K562 (cell line): ENCODE measurements at regions not wholly inside any gene's neighbourhood (a gene's known extent, or its start where the extent isn't known, plus 50 kb on each side); places are given as distances from the start of the nearest gene placed in this dataset.
A peak's percentile ranks its signal among the peaks of the same experiment; 100 is the strongest.

Experiments
- ATAC-seq: fragments of 200-7000 bp; cut with Tn5 transposase; 3 replicates; pipeline ENCODE4 v1.9.1; 2020; ENCODE audit warnings: moderate library complexity
- BruUV-seq: library from RNA; stranded (reverse); fragments of 400-500 nt; replicated peaks from 2 replicates; lab custom pipeline; 2021; lab: Mats Ljungman, UMichigan
- CTCF ChIA-PET: fragments of 300-600 bp; formaldehyde crosslinking; extraction: SDS; loops from one replicate; lab custom pipeline; 2021; ENCODE audit warnings: low intra/inter-chr PET ratio; lab: Yijun Ruan, JAX
- POLR2A ChIA-PET: fragments of 300-600, 350-650 bp; sonication (Branson Sonifier 250); formaldehyde crosslinking; extraction: SDS; loops from one replicate; lab custom pipeline; 2021; ENCODE audit warnings: antibody characterized with exemption, inconsistent platforms; lab: Yijun Ruan, JAX
- DNase-seq, 4 experiments: peaks; one replicate each; pipeline versions ENCODE4 v3.0.0 to v3.0.0-alpha.2; 2011 to 2018; ENCODE audit warnings: low spot score in 3 of 4, mixed read lengths in 3 of 4; ENCODE audit errors: extremely low read depth in 1 of 4
- FAIRE-seq: peaks from 2 replicates; lab custom pipeline; 2011; peaks lifted over from hg19 to GRCh38; lab: Jason Lieb, UNC
- H2AFZ ChIP-seq: 2 replicates; pipeline ENCODE4 v1.6.0; 2011; ENCODE audit warnings: low read depth, low read length, control low read depth, inconsistent platforms
- H3K27ac ChIP-seq: fragments of 200-600 bp; 3 replicates; pipeline ENCODE4 v1.8.0; 2011; ENCODE audit warnings: low read depth, mild to moderate bottlenecking, control low read depth, inconsistent platforms, low read length, moderate library complexity, mixed read lengths; ENCODE audit errors: extremely low read depth
- H3K27me3 ChIP-seq, 2 experiments: fragments of 300-600 bp in 1 of 2; 2 replicates in 1 of 2; 3 replicates in 1 of 2; pipeline versions ENCODE4 v1.6.0 to v1.8.0; 2011; ENCODE audit warnings: inconsistent platforms in 2 of 2, low read length in 2 of 2, mild to moderate bottlenecking in 1 of 2, mixed read lengths in 1 of 2, moderate library complexity in 1 of 2; ENCODE audit not compliant: control insufficient read depth in 2 of 2, insufficient read depth in 2 of 2
- H3K36me3 ChIP-seq: fragments of 300-600 bp; 3 replicates; pipeline ENCODE4 v1.8.0; 2011; ENCODE audit warnings: mild to moderate bottlenecking, low read length, inconsistent platforms; ENCODE audit not compliant: control insufficient read depth, insufficient read depth
- H3K4me1 ChIP-seq, 2 experiments: fragments of 200-600 bp in 1 of 2; replicated peaks in 1 of 2; 2 replicates in 1 of 2; 3 replicates in 1 of 2; pipeline versions ENCODE4 v1.5.1 to v1.8.0; 2011; ENCODE audit warnings: inconsistent platforms in 2 of 2, low read length in 2 of 2, mild to moderate bottlenecking in 1 of 2, mixed read lengths in 1 of 2, moderate library complexity in 1 of 2; ENCODE audit not compliant: control insufficient read depth in 2 of 2, insufficient read depth in 2 of 2
- H3K4me2 ChIP-seq: 2 replicates; pipeline ENCODE4 v1.6.1; 2011; ENCODE audit warnings: low read length, control low read depth, inconsistent platforms, mixed read lengths; ENCODE audit not compliant: insufficient read depth
- H3K4me3 ChIP-seq: fragments of 200-600 bp; sonication (generic), shearing (Covaris generic); 2 replicates; pipeline ENCODE4 v1.5.1; 2016; ENCODE audit warnings: control low read depth, inconsistent platforms
- H3K79me2 ChIP-seq: fragments of 200-600 bp; 3 replicates; pipeline ENCODE4 v1.8.0; 2011; ENCODE audit warnings: low read length, inconsistent platforms; ENCODE audit not compliant: control insufficient read depth, insufficient read depth
- H3K9ac ChIP-seq, 2 experiments: 2 replicates each; pipeline versions ENCODE4 v1.6.0 to v1.6.1; 2011; ENCODE audit warnings: low read depth in 2 of 2, low read length in 2 of 2, control low read depth in 1 of 2, inconsistent platforms in 1 of 2, mild to moderate bottlenecking in 1 of 2, mixed read lengths in 1 of 2; ENCODE audit not compliant: insufficient read depth in 1 of 2
- H3K9me1 ChIP-seq: one replicate; pipeline ENCODE4 v1.6.0; 2011; ENCODE audit warnings: inconsistent platforms, mild to moderate bottlenecking, low read length, moderate library complexity; ENCODE audit not compliant: control insufficient read depth, insufficient read depth
- H3K9me3 ChIP-seq: replicated peaks from 2 replicates; pipeline ENCODE4 v1.5.1; 2011; ENCODE audit warnings: low read depth, low read length, inconsistent platforms; ENCODE audit not compliant: control insufficient read depth, insufficient read depth
- H4K20me1 ChIP-seq: replicated peaks from 2 replicates; pipeline ENCODE4 v1.6.1; 2011; ENCODE audit warnings: low read length, inconsistent platforms, mixed read lengths; ENCODE audit not compliant: control insufficient read depth, insufficient read depth
- ATF1 ChIP-seq, 2 experiments: fragments of 450-650 bp in 1 of 2; IDR thresholded peaks; 2 replicates each; pipeline ENCODE4 v1.6.1; 2016; ENCODE audit warnings: missing compliant biosample characterization in 1 of 2, missing genetic modification characterization in 1 of 2
- CEBPG ChIP-seq, 3 experiments: fragments of 200-800 bp in 1 of 3; sonication (Bioruptor generic) in 1 of 3; sonication (generic) in 1 of 3; formaldehyde crosslinking in 1 of 3; IDR thresholded peaks in 2 of 3; conservative IDR thresholded peaks in 1 of 3; 2 replicates each; pipeline versions ENCODE4 v1.6.1 to v1.8.0; 2016 to 2022; ENCODE audit warnings: missing compliant biosample characterization in 2 of 3, missing genetic modification characterization in 2 of 3, mild to moderate bottlenecking in 1 of 3, missing genetic modification reagents in 1 of 3
- SETDB1 ChIP-seq: IDR thresholded peaks from one replicate; pipeline ENCODE4 v1.6.1; 2012; ENCODE audit warnings: low read length, control low read depth, inconsistent platforms
- ZNF175 ChIP-seq: fragments of 200-800 bp; sonication (Bioruptor generic); IDR thresholded peaks from 2 replicates; pipeline ENCODE4 v1.6.1; 2016; ENCODE audit warnings: low read depth, mild to moderate bottlenecking, missing genetic modification characterization, missing compliant biosample characterization
- WGBS: fragments of 100-300 bp; shearing (Covaris generic); methylation state at CpG from one replicate; pipeline ENCODE4 v1.1.6; 2016; ENCODE audit warnings: low coverage, mixed read lengths; ENCODE audit not compliant: insufficient coverage; ENCODE audit errors: missing lambda C conversion rate; 5-methylcytosine and 5-hydroxymethylcytosine counted together
- in situ Hi-C: fragments of 300-500 bp; cut with MboI; formaldehyde crosslinking; loops from 4 replicates; pipeline ENCODE4 v1.15.0; 2018; ENCODE audit warnings: inconsistent platforms, mixed read lengths
- intact Hi-C: fragments of 100-400 bp; cut with micrococcal nuclease; formaldehyde crosslinking; loops from 2 replicates; pipeline ENCODE4 v1.14.2; 2022

- no peak for FAIRE-seq
- H3K9me1 ChIP-seq = no peaks in the 10 kb centered on the region
- no peak overlapping the region for H3K9ac ChIP-seq
- no peaks in the 10 kb centered on the region for H3K79me2 ChIP-seq
- no peaks in the 10 kb centered on the region for H3K27me3 ChIP-seq
- 0% methylated on average over 2 of the region's 2 CpGs for WGBS
- TF ChIP-seq ZNF175 (CRISPR knock-in tag) (no peak), ATF1 (CRISPR knock-in tag; IDR thresholded peaks at IDR 0.05) (no peak), ATF1 (tag; IDR thresholded peaks at IDR 0.05) (no peak)
- in situ Hi-C loops (no loop called here), intact Hi-C loops (no loop called here)
- POLR2A ChIA-PET = no interaction called here
- no peak overlapping the region for H3K4me2 ChIP-seq
- H3K27ac ChIP-seq = no peak overlapping the region
- no peaks in the 10 kb centered on the region for H3K36me3 ChIP-seq
- no peaks in the 10 kb centered on the region for H3K4me1 ChIP-seq
- no peak for ATAC-seq
- no peak for DNase-seq
- no peak overlapping the region for H2AFZ ChIP-seq
- no TSS peak for BruUV-seq
- H4K20me1 ChIP-seq = no peaks in the 10 kb centered on the region
- H3K4me3 ChIP-seq = no peak overlapping the region
- CTCF ChIA-PET = no interaction called here
- no peaks in the 10 kb centered on the region for H3K9me3 ChIP-seq
Measured at GRCh38 chr14:43105305-43105704, 1401.8 kb downstream of the FSCB start.

GRCh38 chr14:43090380-43090779 lies 1416.7 kb downstream of the FSCB start:
- intact Hi-C loops (no loop called here), in situ Hi-C loops (no loop called here)
- Histone ChIP-seq H3K4me1 (no peaks in the 10 kb centered on the region), H3K36me3 (no peaks in the 10 kb centered on the region), H3K27ac (no peak overlapping the region), H4K20me1 (no peaks in the 10 kb centered on the region), H3K27me3 (no peaks in the 10 kb centered on the region), H3K9me3 (no peaks in the 10 kb centered on the region), H3K4me3 (no peak overlapping the region), H3K9ac (no peak overlapping the region), H3K4me2 (no peak overlapping the region), H3K9me1 (no peaks in the 10 kb centered on the region), H3K79me2 (no peaks in the 10 kb centered on the region), H2AFZ (no peak overlapping the region)
- TF ChIP-seq SETDB1 (no peak), CEBPG (CRISPR knock-in tag; IDR thresholded peaks at IDR 0.05) (no peak), CEBPG (tag; conservative IDR thresholded peaks at IDR 0.05 in 1 of 2, IDR thresholded peaks at IDR 0.05 in 1 of 2) (peak in 1 of 2 experiments; percentile 57; a peak in 2 of 4 replicates)
- 0% methylated on average over 1 of the region's 1 CpG for WGBS
- no peak for ATAC-seq
- BruUV-seq = no TSS peak
- ChIA-PET POLR2A (no interaction called here), CTCF (no interaction called here)
- no peak for FAIRE-seq
- DNase-seq = no peak
